Nucleus accumbens (tissue), 56 donors: ENCODE measurements at regions not wholly inside any gene's neighbourhood (a gene's known extent, or its start where the extent isn't known, plus 50 kb on each side); places are given as distances from the start of the nearest gene placed in this dataset.

Source experiments
- DNase-seq, 56 donors: peaks; one replicate each; lab custom pipeline; 2025; lab: John Stamatoyannopoulos, UW

DNA sequence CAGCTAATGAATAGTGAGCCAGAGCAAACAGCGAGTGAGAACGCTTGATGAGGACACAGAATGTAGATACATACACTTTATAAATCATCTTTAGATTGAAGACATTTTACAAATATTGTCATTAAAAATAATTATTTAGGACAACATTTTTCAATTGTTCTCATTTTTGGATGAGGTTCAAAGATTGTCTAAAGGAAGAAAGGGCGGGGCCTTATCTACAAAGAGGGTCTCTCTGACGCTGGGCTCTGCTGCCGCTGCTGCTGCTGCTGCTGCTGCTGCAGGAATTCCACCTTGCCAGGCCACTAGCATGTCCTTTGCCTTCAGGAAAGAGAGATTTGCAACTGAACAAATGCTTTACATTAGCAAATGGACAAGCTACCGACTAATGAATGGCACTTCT is 220.7 kb upstream of the TMEM161B start:
- DNase-seq = no peak

DNA sequence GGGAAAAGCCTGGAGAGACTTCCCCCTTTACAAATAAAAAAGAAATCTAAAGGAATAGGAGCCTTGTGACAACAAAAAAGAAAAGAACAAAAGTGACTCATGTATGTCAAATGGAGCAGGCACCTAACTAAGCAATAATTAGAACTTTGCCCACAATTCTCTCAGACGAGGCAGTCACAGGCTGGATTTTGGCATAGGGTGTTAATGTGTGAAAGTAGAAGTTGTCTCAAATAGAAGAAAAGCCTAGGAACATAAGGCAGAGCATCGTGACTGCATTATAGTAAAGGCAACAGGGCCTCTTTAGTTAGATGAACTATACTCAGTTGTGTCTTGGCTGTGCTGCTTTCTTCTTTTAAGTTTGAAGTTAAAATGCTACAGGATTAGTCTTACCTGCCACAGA is 219.9 kb upstream of the TMEM161B start:
- no peak for DNase-seq

DNA sequence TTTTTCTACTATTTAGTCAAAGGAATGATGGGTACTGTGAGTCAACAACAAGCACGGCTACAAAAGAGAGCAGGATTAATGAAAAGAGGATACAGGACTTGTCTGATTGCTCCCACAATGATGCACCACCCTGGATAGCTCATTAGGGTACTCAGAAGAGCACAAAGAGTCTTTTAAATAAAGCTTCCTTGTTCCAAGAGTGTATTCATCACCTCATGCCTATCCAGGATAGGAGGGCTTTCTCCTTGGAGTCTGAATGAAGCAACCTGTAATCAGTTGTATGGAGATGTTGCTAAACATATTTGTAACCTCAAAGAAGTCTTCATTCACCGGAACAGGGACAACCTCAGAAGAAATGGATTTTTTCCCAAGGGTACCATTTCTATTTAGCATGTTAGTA is 219.5 kb upstream of the TMEM161B start:
- DNase-seq = no peak

DNA sequence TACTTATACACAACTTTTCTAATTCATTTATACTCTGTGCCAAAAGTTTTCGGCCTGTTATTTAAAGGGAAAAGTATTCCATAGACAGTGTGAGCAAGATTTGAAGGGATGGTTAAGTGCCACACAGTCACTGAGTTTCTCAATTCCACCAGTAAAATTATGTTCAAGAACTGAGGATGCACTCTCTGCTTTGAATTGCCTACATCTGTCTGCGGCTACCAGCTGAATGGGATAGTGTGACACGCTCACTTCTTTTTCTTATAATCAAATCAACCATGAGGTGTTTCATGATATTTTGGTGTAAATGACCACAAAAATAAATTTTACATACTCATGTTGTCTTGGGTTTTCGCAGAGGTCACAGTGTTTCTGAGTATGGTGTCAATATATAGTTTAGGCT is 218.4 kb upstream of the TMEM161B start:
- DNase-seq = no peak

DNA sequence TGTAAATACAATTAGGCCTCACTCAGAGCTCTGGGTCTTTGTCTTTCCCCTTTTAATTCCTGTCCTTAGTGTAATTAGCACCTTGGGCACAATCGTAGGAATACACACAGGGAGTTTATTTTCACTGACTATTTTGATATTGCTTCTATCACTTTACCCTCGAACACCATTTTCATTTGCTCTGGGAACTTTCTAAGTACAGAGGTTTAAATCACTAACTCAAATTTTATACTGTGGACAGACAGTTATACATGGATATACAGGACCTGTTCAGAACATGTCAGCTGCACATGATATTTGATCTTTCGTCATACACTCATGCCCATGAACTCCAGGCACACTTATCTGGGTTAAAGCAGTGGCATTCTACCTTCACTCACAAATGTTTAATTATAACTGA is 217.8 kb upstream of the TMEM161B start:
- no peak for DNase-seq

DNA sequence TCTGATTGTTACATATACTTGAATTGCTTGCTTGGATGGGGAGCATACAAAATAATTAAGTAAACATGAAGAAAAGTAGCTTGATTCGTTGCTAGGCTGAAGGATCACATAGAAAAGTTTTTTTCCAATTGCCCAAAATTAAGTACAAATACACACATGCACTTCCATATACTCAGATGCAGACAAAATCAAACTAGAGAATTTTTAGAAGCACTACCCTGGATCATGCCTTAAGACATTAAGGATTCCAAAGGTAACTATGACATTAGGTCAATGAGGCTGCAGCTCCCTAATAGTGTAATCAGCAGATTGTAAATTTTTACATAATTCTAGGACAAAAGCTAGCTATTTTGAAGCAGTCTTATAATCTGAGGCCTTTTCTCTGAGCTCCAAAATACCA is 216.9 kb upstream of the TMEM161B start:
- DNase-seq = no peak

DNA sequence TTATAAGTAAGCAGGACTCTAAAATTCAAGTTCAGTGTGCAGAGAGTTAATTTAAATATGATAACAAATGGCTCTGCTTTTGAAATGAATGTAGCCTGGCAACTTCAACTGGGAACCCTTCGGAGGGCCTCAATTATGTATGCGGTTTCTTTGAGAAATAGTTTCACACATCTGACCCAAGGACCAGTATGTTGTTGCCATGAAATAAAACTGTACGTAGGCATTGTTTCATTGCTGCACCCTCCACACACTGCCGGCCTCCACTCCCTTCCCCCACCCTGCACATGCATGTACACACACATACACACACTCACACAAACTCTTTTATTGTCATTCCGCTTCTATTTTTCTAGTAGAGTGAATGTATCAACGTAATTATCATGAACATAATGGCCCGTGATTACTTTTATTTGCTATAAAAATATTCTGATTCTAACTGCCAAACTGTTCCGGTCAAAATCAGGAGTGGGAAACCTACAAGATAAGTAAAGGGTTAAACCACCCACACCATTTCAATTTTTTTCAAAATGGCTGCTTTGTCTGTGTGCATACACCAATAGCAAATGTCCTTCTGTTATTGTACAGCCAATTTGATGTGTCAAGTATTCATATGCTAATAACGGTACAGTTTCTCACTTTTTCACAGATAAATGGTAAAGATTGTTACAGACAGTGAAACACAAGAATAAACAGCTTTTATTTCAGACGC is 215.5 kb upstream of the TMEM161B start:
- DNase-seq = peak in 1 of 56 donors; percentile 17

DNA sequence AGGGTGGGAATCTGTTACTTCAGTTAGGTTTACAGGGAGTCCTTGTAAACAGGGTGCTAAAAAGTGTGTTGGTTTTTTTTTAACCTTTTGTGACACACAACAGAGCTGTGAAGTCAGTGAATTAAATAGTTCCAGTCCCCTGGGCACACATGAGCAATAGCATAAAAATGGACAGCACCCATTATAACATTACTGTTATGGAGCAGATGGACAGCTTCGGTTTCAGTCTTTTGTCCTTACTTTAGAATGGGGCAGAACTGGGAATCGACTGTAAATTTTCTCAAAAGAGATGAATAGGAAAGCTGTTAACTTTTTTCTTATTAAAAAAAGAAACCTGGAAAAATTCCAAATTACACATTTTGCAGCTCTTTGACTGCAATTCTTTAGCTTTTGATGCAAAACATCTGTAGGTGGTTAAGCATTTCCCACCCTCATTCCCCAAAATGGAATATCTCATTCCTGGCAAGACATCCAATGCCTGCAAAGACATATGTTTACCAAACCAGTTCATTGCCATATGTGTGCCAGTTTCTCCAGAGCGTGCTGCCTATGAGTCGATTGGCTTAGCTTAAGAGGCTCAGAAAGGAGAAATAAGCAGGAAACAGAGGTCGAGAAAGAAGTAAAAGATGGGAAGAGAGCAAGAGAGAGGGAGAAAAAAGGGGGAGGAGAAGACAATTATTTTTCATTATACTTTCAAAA is 212.3 kb upstream of the TMEM161B start:
- DNase-seq = no peak

DNA sequence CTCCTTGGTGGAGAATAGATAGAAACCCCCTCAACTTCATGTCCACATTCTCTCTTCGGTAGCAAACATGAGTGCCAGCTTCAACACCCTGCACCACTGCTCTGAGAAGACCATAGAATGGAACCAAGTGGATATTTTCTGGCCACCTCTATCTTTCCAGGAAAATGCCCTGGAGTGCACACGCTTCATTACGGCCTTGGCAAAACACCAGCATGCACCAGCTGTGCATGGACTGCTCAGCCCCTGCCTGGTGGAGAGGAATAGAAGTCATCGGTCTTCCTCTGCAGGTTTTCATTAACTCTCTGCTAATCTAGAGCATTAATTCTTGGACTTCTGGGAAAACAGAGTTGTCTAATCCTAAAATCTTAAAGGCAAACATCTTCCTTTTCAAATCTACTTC is 211.6 kb upstream of the TMEM161B start:
- peak in 15 of 56 donors; percentile 5 to 50 (median 24) for DNase-seq

DNA sequence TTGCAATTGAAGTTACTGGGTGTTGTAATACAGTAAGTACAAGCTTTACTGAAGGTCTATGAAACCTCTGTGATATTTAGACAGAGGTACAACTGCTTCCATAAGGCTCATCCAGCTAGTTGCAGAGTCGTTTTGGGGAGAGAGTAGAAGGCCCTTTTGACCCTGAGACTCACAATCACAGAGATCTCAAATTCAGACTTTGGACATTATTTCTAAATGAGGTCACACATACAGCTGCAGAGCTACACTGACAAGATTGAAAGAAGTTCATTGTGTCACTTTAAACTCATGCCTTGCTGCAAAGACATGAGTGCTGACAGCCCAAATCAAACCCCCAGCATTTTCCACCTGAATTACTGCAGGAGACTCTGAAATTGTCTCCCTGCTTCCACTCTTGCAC is 205.9 kb upstream of the TMEM161B start:
- peak in 6 of 56 donors; percentile 5 to 29 (median 8) for DNase-seq

DNA sequence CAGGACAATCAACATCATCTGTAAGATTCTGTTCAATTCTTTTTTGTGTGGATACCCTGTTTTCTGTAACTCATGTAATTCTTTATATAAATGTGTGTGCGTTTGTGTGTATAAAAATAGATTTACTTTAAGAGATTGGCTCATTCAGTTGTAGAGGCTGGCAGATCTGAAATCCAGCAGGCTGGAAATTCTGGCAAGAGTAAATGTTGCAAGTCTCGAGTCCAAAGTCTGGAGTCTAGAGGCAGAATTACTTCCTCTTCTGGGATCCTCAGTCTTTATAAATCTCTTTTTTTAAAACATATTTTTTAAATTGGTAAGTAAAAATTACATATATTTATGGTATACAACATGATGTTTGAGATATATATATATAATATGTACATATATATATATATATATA is 202.1 kb upstream of the TMEM161B start:
- no peak for DNase-seq

DNA sequence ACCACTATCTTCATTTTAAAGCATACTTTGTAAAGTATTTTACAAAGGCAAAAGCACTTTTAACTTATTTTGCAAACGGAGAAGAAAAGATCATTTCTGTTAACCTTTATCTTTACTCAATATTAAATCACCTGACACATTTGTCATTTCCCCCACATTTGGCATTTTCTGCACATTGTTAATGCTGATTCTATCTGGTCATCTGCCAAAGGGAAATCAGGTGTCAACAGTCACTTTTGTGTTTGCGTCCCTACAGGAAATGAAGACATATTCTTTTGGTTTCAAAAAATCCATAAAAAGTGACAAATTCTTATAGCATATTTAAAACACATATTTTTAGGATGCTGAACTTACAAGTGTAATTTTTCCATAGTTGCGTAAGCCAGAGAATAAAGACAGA is 191.3 kb upstream of the TMEM161B start:
- DNase-seq = no peak

DNA sequence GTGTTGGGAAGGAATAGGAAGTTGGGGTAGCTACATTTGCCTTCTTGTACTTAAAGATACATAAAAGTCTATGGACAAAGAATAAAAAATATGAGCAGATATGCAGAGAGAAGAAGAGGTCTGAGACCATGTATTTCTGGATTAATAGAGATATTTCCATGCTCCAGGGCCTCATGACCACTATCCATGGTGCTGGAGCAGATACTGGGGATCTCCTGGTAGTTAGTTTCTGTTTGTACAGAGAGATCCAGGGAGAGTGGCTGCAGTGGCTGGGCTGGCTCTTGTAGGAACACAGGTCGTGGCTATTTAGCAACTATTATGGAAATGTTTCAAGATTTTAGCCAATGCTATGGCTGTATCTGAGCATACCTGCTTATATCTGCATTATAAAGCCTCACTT is 184.2 kb upstream of the TMEM161B start:
- DNase-seq = no peak

DNA sequence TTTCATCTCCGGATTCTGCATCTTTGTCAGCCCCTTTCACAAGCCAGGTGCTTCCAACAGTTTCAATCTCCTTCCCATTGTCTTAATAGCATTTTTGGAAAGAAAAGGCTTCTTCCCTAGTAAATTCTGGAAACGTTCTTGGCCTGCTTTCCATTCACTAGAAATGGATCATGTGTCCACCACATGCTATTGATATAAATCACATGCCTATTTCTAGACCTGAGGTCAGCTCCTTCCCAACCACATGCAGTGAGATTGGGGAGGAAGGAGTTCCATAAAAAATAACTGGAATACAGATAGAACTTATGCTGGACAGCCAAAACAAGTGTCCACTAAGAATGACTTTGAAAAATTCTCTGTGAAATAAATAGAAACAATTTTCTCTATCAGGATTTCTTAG is 181.6 kb upstream of the TMEM161B start:
- no peak for DNase-seq

DNA sequence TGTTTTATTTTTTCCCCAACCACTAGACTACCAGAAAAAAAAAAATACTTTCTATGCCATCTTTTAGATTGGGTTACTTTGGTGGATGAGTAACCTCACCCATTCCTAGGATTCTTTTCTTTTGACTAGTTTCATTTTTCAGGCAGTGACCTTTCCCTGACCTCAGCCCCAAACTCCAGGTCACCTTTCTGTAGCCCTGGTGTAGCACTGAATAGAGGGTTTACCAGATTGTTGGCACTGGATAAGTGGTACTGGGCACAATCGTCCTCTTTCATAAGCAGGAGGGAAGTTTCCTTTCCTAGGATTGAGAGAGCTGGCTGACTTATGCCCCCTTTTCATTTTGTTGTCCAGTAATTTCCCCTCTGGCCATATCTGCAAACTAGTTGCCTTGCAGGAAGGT is 169.4 kb upstream of the TMEM161B start:
- peak in 1 of 56 donors; percentile 1 for DNase-seq

DNA sequence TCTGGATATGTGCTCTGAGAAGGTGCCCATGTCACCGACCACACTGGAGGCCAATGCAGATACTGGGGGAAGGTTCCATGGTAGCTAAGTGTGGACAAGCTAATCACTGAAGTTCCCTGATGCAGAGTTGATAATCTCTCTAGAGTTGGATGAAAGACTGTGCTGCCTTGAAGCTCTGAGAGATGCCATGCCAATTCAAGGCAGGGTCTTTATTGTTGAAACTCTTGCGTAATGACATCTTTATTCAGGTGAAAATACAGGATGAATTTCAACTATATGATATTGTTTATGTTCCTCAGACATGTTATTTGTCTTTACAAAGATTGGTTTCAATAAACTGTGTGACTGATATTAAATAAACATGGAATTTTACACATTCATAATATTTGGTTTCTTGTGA is 167.6 kb upstream of the TMEM161B start:
- no peak for DNase-seq

DNA sequence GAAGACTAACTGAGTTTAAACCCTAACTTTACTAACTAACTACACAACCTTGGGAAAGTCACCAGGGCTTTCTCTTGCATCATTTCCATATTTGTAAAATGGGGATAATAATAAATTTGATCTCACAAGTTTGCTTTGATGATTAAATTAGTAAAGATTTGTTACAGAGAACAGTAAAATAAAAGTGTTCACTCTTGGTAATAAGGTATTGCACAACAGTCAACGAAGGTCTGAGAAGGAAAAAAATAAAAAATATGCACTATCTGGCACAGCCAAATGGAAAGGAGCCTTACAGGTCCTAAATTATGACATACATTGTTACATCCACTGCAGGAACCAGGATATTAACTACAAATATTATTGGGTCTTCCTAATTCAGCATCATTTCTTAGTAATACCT is 160.0 kb upstream of the TMEM161B start:
- no peak for DNase-seq

DNA sequence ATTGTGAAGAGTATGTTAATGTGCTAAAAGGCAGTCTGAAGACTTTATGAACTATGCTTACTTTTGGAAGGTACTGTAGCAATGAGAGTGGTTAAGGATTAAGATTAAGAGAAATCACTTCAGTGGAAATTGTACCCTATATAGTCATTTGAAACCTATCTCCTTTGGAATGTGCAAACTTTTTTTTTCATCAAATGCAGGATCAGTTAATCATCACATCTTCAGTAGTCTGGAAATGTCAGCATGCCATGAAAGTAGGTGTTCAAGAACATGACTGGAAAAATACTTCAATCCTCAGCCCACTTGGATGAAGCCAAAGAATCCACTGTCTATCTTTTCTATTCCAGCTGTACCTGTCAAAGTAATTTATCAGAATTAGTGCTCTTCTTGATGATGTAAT is 157.8 kb upstream of the TMEM161B start:
- no peak for DNase-seq

DNA sequence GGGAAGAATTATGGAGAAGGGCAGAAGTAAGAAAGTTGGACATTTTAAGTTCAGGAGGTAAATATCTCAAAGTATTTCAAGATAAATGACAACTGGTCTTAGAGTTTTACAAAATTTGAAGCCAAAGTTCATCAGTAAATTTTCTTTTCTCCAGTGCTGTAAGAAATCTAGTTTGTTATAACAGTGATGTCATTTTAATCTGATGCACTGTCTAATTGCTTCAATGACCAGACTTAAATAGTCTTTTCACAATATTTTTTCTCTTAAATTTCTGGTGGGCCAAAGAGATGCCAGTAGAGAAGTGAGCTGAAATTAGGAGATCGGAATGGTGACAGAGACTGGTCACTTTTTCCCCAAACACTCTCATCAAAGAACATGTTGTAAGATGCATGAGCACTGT is 156.5 kb upstream of the TMEM161B start:
- DNase-seq = no peak

DNA sequence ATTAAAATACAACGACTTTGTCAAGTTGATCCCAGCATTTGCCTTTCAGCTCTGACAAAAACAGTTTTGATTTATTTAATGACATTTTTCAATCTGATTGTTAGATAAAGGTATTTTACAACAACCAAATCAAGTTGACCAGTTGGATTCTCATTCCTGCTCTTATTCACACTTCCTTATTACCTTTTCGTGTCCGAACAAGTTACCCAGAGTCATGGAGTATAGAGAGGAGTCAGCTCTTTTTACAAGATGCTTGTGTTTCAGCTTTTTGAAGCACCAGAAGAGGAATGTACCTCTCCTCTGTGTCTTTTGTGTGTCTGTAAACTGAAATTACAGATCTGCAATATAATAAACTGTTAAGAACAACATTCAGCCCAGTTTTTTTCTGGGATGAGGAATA is 151.3 kb upstream of the TMEM161B start:
- DNase-seq = no peak

DNA sequence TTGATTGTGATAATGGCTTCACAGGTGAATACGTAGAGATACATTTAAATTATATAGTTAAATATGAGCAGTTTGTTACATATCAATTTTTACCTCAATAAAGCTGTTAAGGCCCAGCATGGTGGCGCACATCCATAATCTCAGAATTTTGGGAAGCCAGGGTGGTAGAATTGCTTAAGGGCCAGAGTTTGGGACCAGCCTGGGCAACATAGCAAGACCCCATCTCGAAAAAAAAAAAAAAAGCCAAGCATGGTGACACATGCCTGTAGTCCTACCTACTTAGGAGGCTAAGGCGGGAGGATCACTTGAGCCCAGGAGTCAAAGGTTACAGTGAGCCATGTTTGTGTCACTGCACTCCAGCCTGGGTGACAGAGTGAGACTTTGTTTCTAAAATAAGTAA is 138.7 kb upstream of the TMEM161B start:
- DNase-seq = no peak

DNA sequence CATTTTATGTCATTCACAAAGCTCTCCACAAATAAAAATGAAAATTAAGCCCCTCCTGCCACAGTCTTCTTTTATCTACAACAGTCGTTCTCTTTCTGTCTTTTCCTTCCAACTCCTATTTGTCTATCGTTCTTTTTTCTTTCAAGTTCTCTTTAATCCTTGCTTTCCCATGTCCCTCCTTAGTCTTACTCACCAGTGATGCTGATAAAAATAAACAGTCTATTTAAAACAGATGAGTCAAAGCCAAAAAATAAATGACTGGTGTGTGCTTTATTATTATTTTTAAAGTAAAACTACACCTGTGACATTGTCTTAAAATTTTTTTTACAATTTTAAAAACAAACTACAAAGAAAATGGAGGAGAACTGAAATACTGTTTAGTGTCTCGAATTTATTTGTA is 137.1 kb upstream of the TMEM161B start:
- no peak for DNase-seq

DNA sequence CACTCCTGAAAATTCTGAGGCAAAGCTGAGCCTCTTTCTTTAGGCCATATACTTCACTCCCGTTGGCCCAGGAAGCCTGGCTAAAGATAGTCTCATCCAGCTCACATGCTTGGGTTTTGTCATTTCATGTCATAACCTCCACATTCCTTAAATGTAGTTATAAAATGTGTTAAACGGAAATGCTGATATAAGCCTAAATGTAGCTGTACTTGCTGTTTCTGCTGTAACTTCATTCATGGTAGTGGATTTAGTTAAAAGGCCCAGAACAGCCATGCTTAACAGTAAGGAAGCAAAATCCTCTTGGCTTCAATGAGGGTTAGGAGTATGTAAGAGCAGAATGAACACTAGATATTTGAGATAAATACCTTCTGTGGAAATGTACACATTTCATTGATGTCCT is 135.8 kb upstream of the TMEM161B start:
- no peak for DNase-seq
